Aorta (tissue), 5 donors: ENCODE measurements at regions not wholly inside any gene's neighbourhood (a gene's known extent, or its start where the extent isn't known, plus 50 kb on each side); places are given as distances from the start of the nearest gene placed in this dataset.

Source experiments
- ATAC-seq: fragments of 200-7000 bp; cut with Tn5 transposase; one replicate; pipeline ENCODE4 v1.9.1; 2022; ENCODE audit warnings: moderate library complexity; ENCODE audit not compliant: low FRiP score
- DNase-seq, 2 donors: peaks; one replicate each; pipeline ENCODE4 v3.0.0-alpha.2; 2020
- H3K27ac ChIP-seq, 2 donors: one replicate each; pipeline ENCODE4 v1.5.1; 2013; ENCODE audit warnings: low read length in 2 of 2, mild to moderate bottlenecking in 2 of 2, moderate library complexity in 2 of 2, control low read depth in 1 of 2, inconsistent platforms in 1 of 2, low read depth in 1 of 2
- H3K27me3 ChIP-seq, 2 donors: one replicate each; pipeline ENCODE4 v1.6.1; 2013; ENCODE audit warnings: control low read depth in 1 of 2, low read length in 1 of 2, mild to moderate bottlenecking in 1 of 2, moderate library complexity in 1 of 2; ENCODE audit not compliant: insufficient read depth in 2 of 2, control insufficient read depth in 1 of 2
- H3K36me3 ChIP-seq, 2 donors: one replicate each; pipeline ENCODE4 v1.6.1; 2013; ENCODE audit warnings: control low read depth in 1 of 2, low read length in 1 of 2, mild to moderate bottlenecking in 1 of 2; ENCODE audit not compliant: insufficient read depth in 2 of 2, control insufficient read depth in 1 of 2
- H3K4me1 ChIP-seq, 2 donors: one replicate each; pipeline ENCODE4 v1.6.1; 2013; ENCODE audit warnings: low read length in 2 of 2, control low read depth in 1 of 2, mild to moderate bottlenecking in 1 of 2, moderate library complexity in 1 of 2; ENCODE audit not compliant: insufficient read depth in 2 of 2, control insufficient read depth in 1 of 2
- H3K4me3 ChIP-seq, 2 donors: one replicate each; pipeline ENCODE4 v1.5.1; 2013; ENCODE audit warnings: low read length in 2 of 2, control low read depth in 1 of 2, mild to moderate bottlenecking in 1 of 2
- H3K9me3 ChIP-seq: one replicate; pipeline ENCODE4 v1.6.1; 2013; ENCODE audit warnings: mild to moderate bottlenecking, low read length; ENCODE audit not compliant: control insufficient read depth
- WGBS, 2 donors: extraction: QIAGEN DNeasy Blood & Tissue Kit; methylation state at CpG; one replicate each; pipeline ENCODE4 v1.1.7; 2013; 5-methylcytosine and 5-hydroxymethylcytosine counted together
- intact Hi-C, 2 donors: fragments of 100-400 bp; cut with DNase I; formaldehyde crosslinking; loops; one replicate each; pipeline versions ENCODE4 v1.14.2 to v1.15.0; 2022
- donor health status: healthy with polysubstance abuse.
- donor health status: Bipolar disorder and iron deficiency.
- donor health status: DM: no; HTN: no; CAD: no.
- donor health status: DM: no; HTN: no; CAD: no.
- donor health status: DM: yes; HTN: yes; CAD: no.

- Histone ChIP-seq H3K27ac (no peak overlapping the region), H3K4me3 (no peak overlapping the region), H3K27me3 (no peaks in the 10 kb centered on the region), H3K36me3 (no peaks in the 10 kb centered on the region), H3K4me1 (no peaks in the 10 kb centered on the region), H3K9me3 (no peaks in the 10 kb centered on the region)
- 88 to 90% methylated on average over 4 of the region's 4 CpGs for WGBS, 2 donors
- intact Hi-C loops, result no loop called here
- DNase-seq (no peak), ATAC-seq (no peak)
Measured at GRCh38 chr17:55605705-55606487, 94.6 kb upstream of the SMIM36 start.

- no peak for ATAC-seq
- no peaks in the 10 kb centered on the region for H3K9me3 ChIP-seq
- no peaks in the 10 kb centered on the region for H3K4me1 ChIP-seq
- no peak overlapping the region for H3K27ac ChIP-seq
- no peak for DNase-seq
- no peaks in the 10 kb centered on the region for H3K36me3 ChIP-seq
- H3K4me3 ChIP-seq, result no peak overlapping the region
- no peaks in the 10 kb centered on the region for H3K27me3 ChIP-seq
- intact Hi-C loops, result no loop called here
Measured at GRCh38 chr17:55601874-55602364, 90.7 kb upstream of the SMIM36 start.

GRCh38 chr17:55598495-55598894, 87.2 kb upstream of the SMIM36 start:
- intact Hi-C loops, result no loop called here
- WGBS, 2 donors, result 88 to 92% methylated on average over 1 of the region's 1 CpG
- Histone ChIP-seq H3K36me3 (no peaks in the 10 kb centered on the region), H3K27me3 (no peaks in the 10 kb centered on the region), H3K4me3 (no peak overlapping the region), H3K27ac (no peak overlapping the region), H3K9me3 (no peaks in the 10 kb centered on the region), H3K4me1 (no peaks in the 10 kb centered on the region)
- DNase-seq, result no peak
- ATAC-seq, result no peak

GRCh38 chr17:55588446-55589242, 77.4 kb upstream of the SMIM36 start:
- Histone ChIP-seq H3K27ac (no peak overlapping the region), H3K36me3 (no peaks in the 10 kb centered on the region), H3K27me3 (no peaks in the 10 kb centered on the region), H3K9me3 (no peaks in the 10 kb centered on the region), H3K4me1 (peaks cover 0 to 3% of the 10 kb centered on the region in 2 donors), H3K4me3 (no peak overlapping the region)
- intact Hi-C loops, result no loop called here
- ATAC-seq (no peak), DNase-seq (no peak)
- 24 to 45% methylated on average over 4 of the region's 4 CpGs for WGBS, 2 donors

GRCh38 chr17:55587608-55588139, 76.4 kb upstream of the SMIM36 start:
- H3K9me3 ChIP-seq, result no peaks in the 10 kb centered on the region
- no peak overlapping the region for H3K27ac ChIP-seq
- DNase-seq (peak in 1 of 2 donors; percentile 48), ATAC-seq (peak; percentile 80)
- intact Hi-C loops, result no loop called here
- WGBS, 2 donors, result 58 to 62% methylated on average over 9 of the region's 9 CpGs
- peaks cover 0 to 3% of the 10 kb centered on the region in 2 donors for H3K4me1 ChIP-seq
- no peaks in the 10 kb centered on the region for H3K36me3 ChIP-seq
- H3K4me3 ChIP-seq, result no peak overlapping the region
- H3K27me3 ChIP-seq, result no peaks in the 10 kb centered on the region

- Histone ChIP-seq H3K27me3 (no peaks in the 10 kb centered on the region), H3K36me3 (no peaks in the 10 kb centered on the region), H3K27ac (no peak overlapping the region), H3K4me3 (no peak overlapping the region), H3K4me1 (peaks cover 0 to 3% of the 10 kb centered on the region in 2 donors), H3K9me3 (no peaks in the 10 kb centered on the region)
- ATAC-seq, result no peak
- intact Hi-C loops, result no loop called here
- WGBS, 2 donors, result 95 to 98% methylated on average over 2 of the region's 2 CpGs
- no peak for DNase-seq
Measured at GRCh38 chr17:55585629-55586028, 74.4 kb upstream of the SMIM36 start.

GRCh38 chr17:55584861-55585260, 73.6 kb upstream of the SMIM36 start:
- DNase-seq (no peak), ATAC-seq (no peak)
- no peaks in the 10 kb centered on the region for H3K27me3 ChIP-seq
- intact Hi-C loops, result no loop called here
- no peak overlapping the region for H3K4me3 ChIP-seq
- no peak overlapping the region for H3K27ac ChIP-seq
- no peaks in the 10 kb centered on the region for H3K9me3 ChIP-seq
- H3K36me3 ChIP-seq, result no peaks in the 10 kb centered on the region
- peaks cover 0 to 3% of the 10 kb centered on the region in 2 donors for H3K4me1 ChIP-seq
- 49 to 60% methylated on average over 1 of the region's 1 CpG for WGBS, 2 donors

- H3K4me1 ChIP-seq, result peaks cover 0 to 3% of the 10 kb centered on the region in 2 donors
- no peak for ATAC-seq
- no peaks in the 10 kb centered on the region for H3K9me3 ChIP-seq
- DNase-seq, result no peak
- WGBS, 2 donors, result 33 to 34% methylated on average over 2 of the region's 2 CpGs
- H3K27ac ChIP-seq, result no peak overlapping the region
- no peaks in the 10 kb centered on the region for H3K27me3 ChIP-seq
- intact Hi-C loops, result no loop called here
- no peak overlapping the region for H3K4me3 ChIP-seq
- H3K36me3 ChIP-seq, result no peaks in the 10 kb centered on the region
Measured at GRCh38 chr17:55584055-55584685, 72.9 kb upstream of the SMIM36 start.
